ENCODE measurements at regions not wholly inside any gene's neighbourhood (a gene's known extent, or its start where the extent isn't known, plus 50 kb on each side); places are given as distances from the start of the nearest gene placed in this dataset.
"Not testable (repeated sequence)": the region's sequence is repeated elsewhere in the genome, so short reads cannot be mapped to it uniquely, and the experiment has no call there.

DNA sequence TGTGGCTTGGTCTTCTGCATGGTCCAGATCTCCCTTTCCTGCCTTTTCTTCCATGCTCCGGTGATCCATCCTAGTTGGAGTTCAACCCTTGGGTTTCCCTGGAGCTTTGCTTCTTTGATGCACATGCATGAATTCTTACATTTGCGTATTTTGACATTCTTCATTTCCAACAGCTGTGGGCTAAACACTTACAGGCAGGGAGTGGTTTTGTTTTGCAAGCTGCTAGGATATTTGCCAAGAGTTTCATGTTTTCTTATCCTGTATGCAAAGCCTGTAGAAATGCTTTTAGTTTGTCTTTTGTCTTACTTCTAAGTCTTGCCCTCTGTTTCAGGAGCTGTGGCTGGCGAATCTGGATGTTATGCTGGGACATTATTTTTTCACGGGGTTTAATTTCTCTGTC is 90.3 kb upstream of the PAXBP1 start:
- TF ChIP-seq, protein P1, sequence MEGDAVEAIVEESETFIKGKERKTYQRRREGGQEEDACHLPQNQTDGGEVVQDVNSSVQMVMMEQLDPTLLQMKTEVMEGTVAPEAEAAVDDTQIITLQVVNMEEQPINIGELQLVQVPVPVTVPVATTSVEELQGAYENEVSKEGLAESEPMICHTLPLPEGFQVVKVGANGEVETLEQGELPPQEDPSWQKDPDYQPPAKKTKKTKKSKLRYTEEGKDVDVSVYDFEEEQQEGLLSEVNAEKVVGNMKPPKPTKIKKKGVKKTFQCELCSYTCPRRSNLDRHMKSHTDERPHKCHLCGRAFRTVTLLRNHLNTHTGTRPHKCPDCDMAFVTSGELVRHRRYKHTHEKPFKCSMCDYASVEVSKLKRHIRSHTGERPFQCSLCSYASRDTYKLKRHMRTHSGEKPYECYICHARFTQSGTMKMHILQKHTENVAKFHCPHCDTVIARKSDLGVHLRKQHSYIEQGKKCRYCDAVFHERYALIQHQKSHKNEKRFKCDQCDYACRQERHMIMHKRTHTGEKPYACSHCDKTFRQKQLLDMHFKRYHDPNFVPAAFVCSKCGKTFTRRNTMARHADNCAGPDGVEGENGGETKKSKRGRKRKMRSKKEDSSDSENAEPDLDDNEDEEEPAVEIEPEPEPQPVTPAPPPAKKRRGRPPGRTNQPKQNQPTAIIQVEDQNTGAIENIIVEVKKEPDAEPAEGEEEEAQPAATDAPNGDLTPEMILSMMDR (IDR thresholded peaks at IDR 0.05; ENCODE audit: low read depth, low read length) = no peak
- peak; percentile 34 to 73 for DNase-seq (ENCODE audit: low read depth in 2 of 2)
- no peak overlapping the region for H3K4me3 ChIP-seq (replicated peaks in 1 of 2; ENCODE audit: low read depth in 2 of 2, low read length in 2 of 2)

DNA sequence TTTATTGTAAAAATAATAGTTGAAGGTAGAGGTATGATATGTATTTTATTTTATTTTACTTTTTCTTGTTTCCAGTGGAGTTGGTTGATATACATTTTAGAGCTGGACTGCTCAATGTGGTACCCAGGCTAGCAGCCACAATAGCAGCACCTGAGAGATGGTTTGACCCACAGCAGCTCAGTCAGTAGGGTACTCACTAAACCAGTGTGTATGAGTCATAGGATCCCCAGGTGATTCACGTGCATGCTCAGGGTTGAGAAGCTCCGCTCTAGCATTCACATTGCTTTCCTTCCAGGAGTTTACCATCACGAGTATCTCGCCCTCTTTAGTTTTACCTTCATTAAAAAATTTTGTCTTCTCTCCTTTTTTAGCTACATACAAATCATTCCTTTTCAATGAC is 96.0 kb upstream of the PAXBP1 start:
- TF ChIP-seq, protein P1 (IDR thresholded peaks at IDR 0.05; ENCODE audit: low read depth, low read length) = no peak
- DNase-seq (ENCODE audit: low read depth in 2 of 2) = no peak

DNA sequence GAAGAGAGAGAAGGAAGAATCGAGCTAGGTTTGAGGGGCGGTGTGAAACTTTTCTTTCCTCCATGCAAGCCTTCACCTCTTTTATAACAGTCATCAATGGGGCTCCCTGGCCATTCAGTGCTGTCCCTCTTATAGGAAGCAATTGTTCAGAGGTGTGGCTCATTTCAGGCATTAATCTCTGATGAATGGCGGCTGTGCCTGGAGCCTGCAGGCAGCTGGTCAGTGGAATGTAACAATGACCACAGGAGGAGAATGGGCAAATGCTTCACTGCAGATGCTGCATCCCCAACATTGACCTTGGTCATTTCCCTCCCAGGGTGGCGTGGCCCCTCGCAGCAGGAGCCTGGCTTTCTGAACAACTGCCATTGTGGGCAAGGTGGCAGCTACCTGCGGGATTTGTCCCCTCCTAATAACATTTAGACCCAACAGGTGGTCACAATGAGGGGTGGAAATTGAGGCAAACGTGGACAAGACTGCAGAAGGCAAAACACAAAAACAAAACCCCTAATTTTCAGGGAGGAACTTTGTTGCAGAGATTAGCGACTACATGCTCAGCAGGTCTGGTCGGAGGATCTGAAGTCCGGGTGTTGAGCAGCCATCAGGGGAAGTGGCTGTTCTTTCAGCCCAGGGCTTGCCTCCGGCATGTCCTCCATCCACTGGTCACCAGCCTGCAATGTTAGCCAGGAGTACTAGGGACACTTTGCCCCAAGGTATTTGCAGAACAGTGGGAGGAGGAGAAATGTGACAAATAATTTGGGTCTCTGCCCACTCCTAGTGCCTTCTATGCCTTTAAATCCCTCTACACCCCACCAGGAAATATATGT is 97.3 kb upstream of the PAXBP1 start:
- H3K4me3 ChIP-seq (replicated peaks in 1 of 2; ENCODE audit: low read depth in 2 of 2, low read length in 2 of 2) = no peak overlapping the region
- DNase-seq (ENCODE audit: low read depth in 2 of 2) = no peak
- TF ChIP-seq, protein P1 (IDR thresholded peaks at IDR 0.05; ENCODE audit: low read depth, low read length) = no peak

More for the DNA sequence above, 96.0 kb upstream of the PAXBP1 start:
- H3K4me3 ChIP-seq (replicated peaks in 1 of 2; ENCODE audit: low read depth in 2 of 2, low read length in 2 of 2) = no peak overlapping the region

DNA sequence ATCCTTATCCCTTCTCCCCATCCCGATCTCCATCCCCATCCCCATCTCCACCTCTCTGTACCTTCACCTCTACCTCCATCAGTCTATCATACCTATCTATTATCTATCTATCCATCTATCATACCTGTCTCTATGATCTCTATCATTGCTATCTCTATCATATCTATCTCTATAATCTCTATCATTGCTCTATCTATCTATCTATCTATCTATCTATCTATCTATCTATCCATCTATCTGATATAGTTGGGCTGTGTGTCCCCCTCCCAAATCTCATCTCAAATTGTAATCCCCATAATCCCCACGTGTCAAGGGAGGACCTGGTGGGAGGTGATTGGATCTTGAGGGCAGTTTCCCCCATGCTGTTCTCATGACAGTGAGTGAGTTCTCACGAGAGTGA is 97.9 kb upstream of the PAXBP1 start:
- H3K4me3 ChIP-seq (replicated peaks in 1 of 2; ENCODE audit: low read depth in 2 of 2, low read length in 2 of 2) = no peak overlapping the region
- TF ChIP-seq, protein P1 (IDR thresholded peaks at IDR 0.05; ENCODE audit: low read depth, low read length) = no peak
- no peak for DNase-seq (ENCODE audit: low read depth in 2 of 2)

DNA sequence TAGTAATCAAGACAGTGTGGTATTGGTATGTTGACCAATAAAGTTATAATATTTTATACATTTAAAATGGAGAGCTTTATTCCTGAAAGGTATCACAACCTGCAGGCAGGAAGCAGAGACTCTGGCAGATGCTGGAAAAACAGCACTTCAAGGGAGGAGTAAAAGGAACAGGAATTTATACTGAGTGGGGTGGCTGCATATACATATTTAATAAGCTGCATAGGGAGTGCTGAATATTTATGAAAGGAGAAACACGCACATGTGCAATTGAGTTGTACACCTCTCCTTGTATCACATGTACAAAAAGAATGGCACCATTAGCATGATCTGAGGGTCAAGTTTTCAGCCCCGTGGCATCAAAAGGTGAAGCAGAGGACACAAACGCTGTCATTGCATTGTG is 104.9 kb upstream of the PAXBP1 start:
- TF ChIP-seq, protein P1 (IDR thresholded peaks at IDR 0.05; ENCODE audit: low read depth, low read length) = no peak
- no peak overlapping the region for H3K4me3 ChIP-seq (replicated peaks in 1 of 2; ENCODE audit: low read depth in 2 of 2, low read length in 2 of 2)
- no peak for DNase-seq (ENCODE audit: low read depth in 2 of 2)

DNA sequence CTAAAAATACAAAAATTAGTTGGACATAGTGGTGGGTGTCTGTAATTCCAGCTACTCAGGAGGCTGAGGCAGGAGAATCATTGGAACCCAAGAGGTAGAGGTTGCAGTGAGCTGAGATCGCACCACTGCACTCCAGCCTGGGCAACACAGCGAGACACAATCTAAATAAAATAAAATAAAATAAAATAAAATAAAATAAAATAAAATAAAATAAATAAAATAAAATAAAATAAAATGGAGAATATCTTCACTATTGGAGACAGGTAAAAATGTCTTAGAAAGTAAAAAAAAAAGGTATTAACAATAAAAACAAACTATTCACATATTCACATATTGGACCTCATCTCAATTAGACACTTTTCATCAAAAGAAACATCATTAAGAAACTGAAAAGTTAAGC is 106.3 kb upstream of the PAXBP1 start:
- not testable (repeated sequence) for H3K4me3 ChIP-seq (replicated peaks in 1 of 2; ENCODE audit: low read depth in 2 of 2, low read length in 2 of 2); DNase-seq (ENCODE audit: low read depth in 2 of 2)

DNA sequence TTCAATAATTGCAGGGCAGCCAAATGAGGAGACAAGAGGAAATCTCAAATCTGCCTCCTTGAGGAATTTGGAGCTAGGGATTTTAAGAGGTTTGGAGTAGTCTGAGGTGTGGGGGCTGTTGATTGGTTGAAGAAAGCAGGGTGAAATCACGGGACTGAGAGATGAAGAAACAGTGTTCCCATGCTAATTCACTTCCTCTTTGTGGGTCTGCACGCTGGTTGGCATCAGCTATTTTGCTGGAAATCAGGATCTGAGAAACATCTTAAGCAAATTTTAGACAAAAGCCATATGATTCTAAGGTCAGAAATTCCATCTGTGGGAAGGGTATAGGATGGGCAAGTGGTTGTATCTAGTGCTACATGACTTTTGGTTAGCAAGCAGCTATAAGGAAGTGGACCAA is 107.1 kb upstream of the PAXBP1 start:
- DNase-seq (ENCODE audit: low read depth in 2 of 2) = no peak
- TF ChIP-seq, protein P1 (IDR thresholded peaks at IDR 0.05; ENCODE audit: low read depth, low read length) = no peak
- H3K4me3 ChIP-seq (replicated peaks in 1 of 2; ENCODE audit: low read depth in 2 of 2, low read length in 2 of 2) = no peak overlapping the region
